Activated T-cell treated with anti-CD3 and anti-CD28 coated beads, Interleukin-2, amount 50 U/mL, for 72 hours (primary cell): ENCODE measurements at regions not wholly inside any gene's neighbourhood (a gene's known extent, or its start where the extent isn't known, plus 50 kb on each side); places are given as distances from the start of the nearest gene placed in this dataset.
A peak's percentile ranks its signal among the peaks of the same experiment; 100 is the strongest.

Experiments
- ATAC-seq, 2 donors: fragments of 150-1000 bp; cut with Tn5 transposase; replicated peaks in 1 of 2; 2 replicates each; pipeline ENCODE4 v1.10.0; 2021; ENCODE audit warnings: moderate library complexity in 2 of 2, mild to moderate bottlenecking in 1 of 2
- DNase-seq, 2 donors: peaks; one replicate each; pipeline ENCODE4 v3.0.0; 2021 to 2022; ENCODE audit warnings: mixed read lengths in 1 of 2
- H3K27ac Mint-ChIP-seq: one replicate; pipeline ENCODE4 v1.8.0; 2022; ENCODE audit warnings: mild to moderate bottlenecking, moderate library complexity, mixed read lengths
- H3K27me3 Mint-ChIP-seq: one replicate; pipeline ENCODE4 v1.8.0; 2022; ENCODE audit warnings: low read depth, mixed read lengths
- H3K36me3 Mint-ChIP-seq, 2 donors: one replicate each; pipeline ENCODE4 v1.8.0; 2022; ENCODE audit warnings: mixed read lengths in 2 of 2, mild to moderate bottlenecking in 1 of 2; ENCODE audit not compliant: insufficient read depth in 2 of 2
- H3K4me1 Mint-ChIP-seq: one replicate; pipeline ENCODE4 v1.8.0; 2022; ENCODE audit warnings: low read depth, mixed read lengths
- H3K4me3 Mint-ChIP-seq, 2 donors: one replicate each; pipeline ENCODE4 v1.8.0; 2022; ENCODE audit warnings: mild to moderate bottlenecking in 2 of 2, mixed read lengths in 2 of 2, moderate library complexity in 2 of 2
- H3K9me3 Mint-ChIP-seq, 2 donors: one replicate each; pipeline ENCODE4 v1.8.0; 2022; ENCODE audit warnings: mixed read lengths in 2 of 2

GRCh38 chr5:57804007-57804444 is 321.4 kb upstream of the ACTBL2 start:
- DNase-seq = no peak
- no peaks in the 10 kb centered on the region for H3K9me3 Mint-ChIP-seq
- no peaks in the 10 kb centered on the region for H3K4me1 Mint-ChIP-seq
- ATAC-seq = no peak
- H3K27me3 Mint-ChIP-seq = no peaks in the 10 kb centered on the region
- H3K36me3 Mint-ChIP-seq = no peaks in the 10 kb centered on the region
- no peak overlapping the region for H3K27ac Mint-ChIP-seq
- H3K4me3 Mint-ChIP-seq = no peak overlapping the region

- Mint-ChIP-seq H3K4me1 (no peaks in the 10 kb centered on the region), H3K4me3 (no peak overlapping the region), H3K36me3 (no peaks in the 10 kb centered on the region), H3K27ac (no peak overlapping the region), H3K9me3 (no peaks in the 10 kb centered on the region), H3K27me3 (no peaks in the 10 kb centered on the region)
- no peak for ATAC-seq
- DNase-seq = no peak
These were observed 319.5 kb upstream of the ACTBL2 start for GRCh38 chr5:57802131-57802530.

- no peak for ATAC-seq
These were observed 312.6 kb upstream of the ACTBL2 start for GRCh38 chr5:57795203-57795602.

GRCh38 chr5:57791875-57792274 is 309.3 kb upstream of the ACTBL2 start:
- Mint-ChIP-seq H3K36me3 (no peaks in the 10 kb centered on the region), H3K27me3 (peaks cover 10% of the 10 kb centered on the region), H3K27ac (no peak overlapping the region), H3K9me3 (no peaks in the 10 kb centered on the region), H3K4me1 (no peaks in the 10 kb centered on the region), H3K4me3 (no peak overlapping the region)
- DNase-seq (no peak), ATAC-seq (no peak)

More at GRCh38 chr5:57795203-57795602, 312.6 kb upstream of the ACTBL2 start:
- Mint-ChIP-seq H3K27ac (no peak overlapping the region), H3K9me3 (no peaks in the 10 kb centered on the region), H3K36me3 (no peaks in the 10 kb centered on the region), H3K4me3 (no peak overlapping the region), H3K4me1 (no peaks in the 10 kb centered on the region), H3K27me3 (peaks cover 10% of the 10 kb centered on the region)
- no peak for DNase-seq

- no peak overlapping the region for H3K27ac Mint-ChIP-seq
- ATAC-seq = no peak
- no peak overlapping the region for H3K4me3 Mint-ChIP-seq
These were observed 303.3 kb upstream of the ACTBL2 start for GRCh38 chr5:57785946-57786345.

GRCh38 chr5:57784121-57784520 is 301.5 kb upstream of the ACTBL2 start:
- H3K4me1 Mint-ChIP-seq = no peaks in the 10 kb centered on the region
- no peaks in the 10 kb centered on the region for H3K36me3 Mint-ChIP-seq
- no peak for DNase-seq
- H3K9me3 Mint-ChIP-seq = no peaks in the 10 kb centered on the region
- no peak overlapping the region for H3K4me3 Mint-ChIP-seq
- H3K27ac Mint-ChIP-seq = no peak overlapping the region
- peaks cover 7% of the 10 kb centered on the region for H3K27me3 Mint-ChIP-seq
- no peak for ATAC-seq

More at GRCh38 chr5:57785946-57786345, 303.3 kb upstream of the ACTBL2 start:
- Mint-ChIP-seq H3K36me3 (no peaks in the 10 kb centered on the region), H3K9me3 (no peaks in the 10 kb centered on the region), H3K27me3 (no peaks in the 10 kb centered on the region), H3K4me1 (no peaks in the 10 kb centered on the region)
- no peak for DNase-seq

- DNase-seq = no peak
- no peak overlapping the region for H3K27ac Mint-ChIP-seq
- H3K9me3 Mint-ChIP-seq = no peaks in the 10 kb centered on the region
- no peak overlapping the region for H3K4me3 Mint-ChIP-seq
- no peaks in the 10 kb centered on the region for H3K36me3 Mint-ChIP-seq
- peaks cover 7% of the 10 kb centered on the region for H3K27me3 Mint-ChIP-seq
- no peaks in the 10 kb centered on the region for H3K4me1 Mint-ChIP-seq
- ATAC-seq = no peak
These were observed 301.1 kb upstream of the ACTBL2 start for GRCh38 chr5:57783693-57784092.

- H3K27me3 Mint-ChIP-seq = peaks cover 14% of the 10 kb centered on the region
- no peaks in the 10 kb centered on the region for H3K4me1 Mint-ChIP-seq
- no peak overlapping the region for H3K27ac Mint-ChIP-seq
- no peaks in the 10 kb centered on the region for H3K9me3 Mint-ChIP-seq
- ATAC-seq (no peak), DNase-seq (no peak)
- H3K4me3 Mint-ChIP-seq = no peak overlapping the region
- H3K36me3 Mint-ChIP-seq = no peaks in the 10 kb centered on the region
These were observed 298.3 kb upstream of the ACTBL2 start for GRCh38 chr5:57780961-57781325.

GRCh38 chr5:57780306-57780960 is 297.8 kb upstream of the ACTBL2 start:
- no peak for ATAC-seq
- no peak overlapping the region for H3K27ac Mint-ChIP-seq
- no peak overlapping the region for H3K4me3 Mint-ChIP-seq
- no peaks in the 10 kb centered on the region for H3K4me1 Mint-ChIP-seq
- no peaks in the 10 kb centered on the region for H3K36me3 Mint-ChIP-seq
- no peaks in the 10 kb centered on the region for H3K9me3 Mint-ChIP-seq
- no peak for DNase-seq
- H3K27me3 Mint-ChIP-seq = peaks cover 14% of the 10 kb centered on the region

- Mint-ChIP-seq H3K36me3 (no peaks in the 10 kb centered on the region), H3K27me3 (peaks cover 14% of the 10 kb centered on the region), H3K27ac (no peak overlapping the region), H3K9me3 (no peaks in the 10 kb centered on the region), H3K4me1 (no peaks in the 10 kb centered on the region), H3K4me3 (no peak overlapping the region)
- DNase-seq (peak; percentile 11 to 25), ATAC-seq (peak in 1 of 2 donors; percentile 41)
These were observed 297.0 kb upstream of the ACTBL2 start for GRCh38 chr5:57779383-57780223.

- no peaks in the 10 kb centered on the region for H3K36me3 Mint-ChIP-seq
- H3K27me3 Mint-ChIP-seq = peaks cover 14% of the 10 kb centered on the region
- no peak overlapping the region for H3K4me3 Mint-ChIP-seq
- H3K27ac Mint-ChIP-seq = no peak overlapping the region
- no peaks in the 10 kb centered on the region for H3K9me3 Mint-ChIP-seq
- DNase-seq (no peak), ATAC-seq (no peak)
- no peaks in the 10 kb centered on the region for H3K4me1 Mint-ChIP-seq
These were observed 296.0 kb upstream of the ACTBL2 start for GRCh38 chr5:57778501-57779091.

- Mint-ChIP-seq H3K27ac (no peak overlapping the region), H3K27me3 (peaks cover 14% of the 10 kb centered on the region), H3K4me1 (no peaks in the 10 kb centered on the region), H3K36me3 (no peaks in the 10 kb centered on the region), H3K9me3 (no peaks in the 10 kb centered on the region), H3K4me3 (no peak overlapping the region)
- DNase-seq = no peak
- ATAC-seq = no peak
These were observed 294.6 kb upstream of the ACTBL2 start for GRCh38 chr5:57777174-57777581.

GRCh38 chr5:57776035-57776434 is 293.4 kb upstream of the ACTBL2 start:
- no peak overlapping the region for H3K27ac Mint-ChIP-seq
- ATAC-seq (no peak), DNase-seq (no peak)
- H3K9me3 Mint-ChIP-seq = no peaks in the 10 kb centered on the region
- H3K27me3 Mint-ChIP-seq = peaks cover 20% of the 10 kb centered on the region
- H3K36me3 Mint-ChIP-seq = no peaks in the 10 kb centered on the region
- no peaks in the 10 kb centered on the region for H3K4me1 Mint-ChIP-seq
- no peak overlapping the region for H3K4me3 Mint-ChIP-seq
